HG03571 (cell line): ENCODE measurements at regions not wholly inside any gene's neighbourhood (a gene's known extent, or its start where the extent isn't known, plus 50 kb on each side); places are given as distances from the start of the nearest gene placed in this dataset.

Experiments
- ATAC-seq: cut with Tn5 transposase; IDR thresholded peaks from one replicate; pipeline ENCODE4 v1.9.1; 2021; ENCODE audit not compliant: unreplicated experiment

DNA sequence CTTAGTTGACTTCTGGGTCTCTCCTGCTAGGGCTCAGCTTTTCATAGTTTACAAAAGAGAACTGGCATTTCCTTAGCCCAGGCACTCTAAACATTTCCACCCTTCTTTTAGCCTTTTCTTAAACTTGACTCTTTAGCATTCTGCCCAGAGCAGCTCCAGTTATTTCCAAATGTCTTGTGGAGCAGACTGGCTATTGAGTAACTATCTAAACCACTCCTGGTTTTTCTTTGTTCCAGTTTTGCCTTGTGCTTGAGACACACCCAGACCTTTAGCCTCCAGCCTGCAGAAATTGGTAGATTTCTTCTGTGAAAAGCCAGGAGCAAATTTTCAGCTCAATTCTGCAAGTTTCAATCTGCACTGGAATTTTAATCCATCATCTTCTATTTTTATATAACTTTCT lies 1813.1 kb downstream of the OLFM4 start:
- ATAC-seq: no peak

DNA sequence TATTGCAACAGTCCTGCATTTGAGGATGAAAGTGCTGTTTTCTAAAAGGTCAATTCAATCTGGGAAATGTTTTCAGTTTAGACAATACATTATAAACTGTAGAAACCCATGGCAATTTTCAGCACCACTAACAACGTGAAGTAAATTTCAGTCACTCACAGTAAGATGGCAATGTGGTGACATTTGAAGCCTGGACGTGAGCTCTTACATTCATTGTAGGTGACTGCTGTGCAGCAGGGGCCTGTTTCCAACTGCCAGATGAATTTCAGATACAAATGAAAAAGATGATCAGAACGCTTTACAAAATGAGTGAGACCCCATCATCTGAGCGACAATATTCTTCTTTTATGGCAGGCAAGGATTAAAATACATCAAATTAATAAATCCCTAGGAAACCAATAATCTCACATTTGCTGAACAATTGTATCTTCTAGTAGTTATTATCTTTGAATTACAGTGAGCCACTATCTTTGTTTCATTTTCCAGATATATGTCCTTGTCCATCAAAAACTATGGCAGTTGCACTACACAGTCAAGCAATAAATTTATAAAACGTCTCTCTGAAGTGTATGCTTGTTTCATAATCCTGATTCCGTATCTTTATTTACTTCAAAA lies 1816.8 kb downstream of the OLFM4 start:
- ATAC-seq: no peak

DNA sequence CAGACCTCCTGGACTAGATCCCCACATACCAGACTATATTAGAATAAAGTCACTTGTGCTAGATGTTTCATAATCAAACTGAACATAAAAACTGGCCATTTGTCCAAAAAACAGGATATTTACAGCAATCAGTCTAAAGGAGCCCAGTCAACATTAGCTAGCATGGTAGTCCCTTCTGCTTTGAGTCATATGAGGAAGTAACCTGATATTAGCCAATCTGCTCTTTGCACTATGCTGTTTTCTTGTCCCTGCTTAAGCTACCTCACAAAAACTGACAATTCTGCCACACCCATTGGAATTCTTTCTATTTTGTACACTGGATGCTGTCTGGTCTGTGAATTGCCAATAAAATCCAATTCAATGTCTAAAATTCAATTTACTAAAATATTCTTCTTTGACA lies 1824.2 kb downstream of the OLFM4 start:
- no peak for ATAC-seq

DNA sequence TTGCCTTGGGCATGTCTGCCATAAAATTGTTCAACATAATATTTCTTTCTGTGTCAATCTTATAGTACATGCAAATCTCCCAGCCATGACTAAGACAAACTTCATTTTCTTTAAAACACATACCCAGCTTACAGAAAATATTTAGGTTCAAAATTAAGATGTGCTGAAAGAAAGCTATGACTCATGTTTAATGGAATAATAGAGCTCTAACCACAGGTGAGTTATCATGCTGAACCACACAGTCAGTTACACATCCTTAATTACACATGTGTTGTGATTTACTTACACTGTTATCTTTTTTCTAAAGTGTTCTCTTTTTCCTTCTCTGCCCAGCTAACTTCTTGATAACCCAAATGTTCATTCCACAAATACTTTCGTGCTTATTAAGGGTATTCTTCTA lies 1831.2 kb downstream of the OLFM4 start:
- no peak for ATAC-seq

DNA sequence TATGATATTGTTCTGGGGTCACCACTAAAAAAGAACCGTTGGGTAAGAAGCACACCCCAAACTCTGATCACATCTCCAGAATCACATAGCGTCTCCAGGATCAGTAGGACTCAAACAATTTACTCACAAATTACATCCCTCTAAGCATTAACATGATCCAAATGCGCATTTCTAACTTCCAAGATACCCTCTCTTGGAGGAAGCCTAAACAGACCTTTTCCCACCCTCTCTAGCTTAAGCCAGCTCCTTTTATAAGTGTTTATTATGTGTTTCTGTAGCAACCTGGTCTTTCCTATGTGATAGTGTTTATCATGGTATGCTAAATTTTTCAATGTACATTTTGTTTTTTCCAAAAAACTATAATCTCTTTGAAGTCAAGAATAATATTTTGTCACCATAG lies 1846.5 kb downstream of the OLFM4 start:
- ATAC-seq: no peak

DNA sequence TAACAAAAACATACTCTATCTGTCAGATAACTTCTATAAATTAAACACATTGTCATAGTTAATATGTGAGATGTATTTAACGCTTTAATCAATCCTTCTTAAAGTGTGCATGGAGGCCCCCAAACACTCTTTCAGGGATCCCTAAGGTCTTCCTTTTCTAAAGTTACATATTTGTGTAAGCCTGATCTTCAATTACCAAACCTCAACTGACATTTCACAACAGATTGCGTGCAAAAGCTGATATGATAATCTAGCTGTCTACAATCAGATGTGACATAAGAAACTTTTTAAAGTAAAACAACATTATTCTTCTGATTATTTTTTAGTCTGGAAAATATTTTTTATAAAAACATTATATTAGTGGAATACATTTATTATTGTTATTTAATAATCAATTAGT lies 1850.4 kb downstream of the OLFM4 start:
- no peak for ATAC-seq

DNA sequence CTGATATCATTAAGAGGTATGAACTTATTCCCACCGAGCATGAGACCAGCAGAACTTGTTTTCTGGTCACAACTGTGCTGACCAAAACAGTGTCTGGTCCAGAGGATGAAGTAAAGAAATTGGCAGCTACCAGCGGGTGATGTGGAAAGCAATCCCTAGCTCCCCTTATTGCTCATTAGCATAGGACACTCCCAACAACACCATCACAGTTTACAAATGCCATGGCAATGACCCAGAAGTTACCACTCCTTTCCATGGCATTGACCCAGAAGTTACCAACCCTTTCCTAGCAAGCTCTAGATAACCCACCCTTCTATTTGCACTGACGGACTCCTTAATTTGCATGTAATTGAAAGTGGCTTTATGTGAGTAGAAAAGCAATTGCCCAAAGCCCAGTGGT lies 1856.1 kb downstream of the OLFM4 start:
- ATAC-seq: no peak

DNA sequence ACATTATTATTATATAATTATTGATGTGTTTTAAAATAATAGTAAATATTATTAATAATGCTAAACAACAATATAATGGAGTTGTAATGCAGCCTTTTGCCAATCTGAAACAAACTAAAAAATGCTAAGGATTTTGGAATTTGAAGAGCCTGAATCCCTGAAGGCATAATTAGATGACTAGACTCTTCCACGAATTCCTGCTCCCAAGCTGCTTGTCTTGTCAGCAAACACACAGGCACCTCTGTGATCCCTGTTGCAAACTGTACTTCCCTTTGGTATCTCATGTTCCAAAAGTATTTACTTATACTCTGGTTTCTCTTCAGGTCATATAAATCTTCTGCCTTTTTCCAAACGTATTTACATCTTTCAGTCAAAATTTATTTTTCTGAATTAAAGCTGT lies 1862.4 kb downstream of the OLFM4 start:
- ATAC-seq: no peak

DNA sequence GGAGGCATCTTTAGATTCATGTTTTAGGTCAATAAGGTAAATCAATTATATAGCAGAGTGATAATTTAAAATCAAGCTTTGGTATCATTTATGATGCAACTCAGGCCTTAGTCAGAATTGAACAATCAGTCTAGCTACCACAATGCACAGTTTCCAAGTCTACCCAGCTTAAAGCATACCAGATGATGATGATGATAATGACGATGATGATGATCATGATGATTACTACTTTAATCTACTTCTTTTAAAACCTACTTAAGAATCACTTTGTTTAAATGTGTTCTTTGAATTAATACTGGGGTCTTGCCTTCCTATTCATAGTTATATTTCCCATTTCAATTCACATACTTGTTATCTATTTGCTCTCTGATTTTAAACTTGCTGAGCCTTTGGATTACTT lies 1872.7 kb downstream of the OLFM4 start:
- no peak for ATAC-seq

DNA sequence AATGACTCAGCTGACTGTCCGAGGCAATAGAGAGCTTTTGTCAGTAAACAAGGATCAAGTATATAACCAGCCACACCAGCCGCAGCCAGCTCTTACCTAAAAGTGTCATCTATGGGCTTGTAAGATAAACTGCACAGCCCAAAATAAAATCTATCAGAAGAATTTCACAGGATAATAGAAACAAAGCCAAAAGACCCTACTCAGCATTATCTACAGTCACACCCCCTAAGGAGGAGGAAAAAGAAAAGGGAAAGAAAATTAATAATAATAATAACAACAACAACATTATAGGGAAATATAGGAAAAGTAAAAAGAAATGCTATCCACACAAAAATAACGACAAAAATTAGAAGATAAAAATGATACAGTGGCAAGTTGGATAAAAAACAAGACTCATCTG lies 1883.8 kb downstream of the OLFM4 start:
- no peak for ATAC-seq

DNA sequence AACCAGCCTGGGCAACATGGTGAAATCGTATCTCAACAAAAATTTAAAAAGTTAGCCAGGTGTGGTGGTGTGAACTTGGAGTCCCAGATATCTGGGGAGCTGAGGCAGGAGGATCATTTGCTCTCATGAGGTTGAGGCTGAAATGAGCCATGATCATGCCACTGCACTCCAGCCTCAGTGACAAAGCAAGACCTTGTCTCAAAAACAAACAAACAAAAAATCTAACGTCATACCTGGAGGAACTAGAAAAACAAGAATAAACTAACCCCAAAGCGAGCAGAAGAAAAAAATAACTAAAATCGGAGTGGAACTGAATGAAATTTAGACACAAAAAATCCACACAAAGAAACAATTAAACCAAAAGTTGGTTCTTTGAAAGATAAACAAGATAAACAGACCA lies 1885.1 kb downstream of the OLFM4 start:
- no peak for ATAC-seq

DNA sequence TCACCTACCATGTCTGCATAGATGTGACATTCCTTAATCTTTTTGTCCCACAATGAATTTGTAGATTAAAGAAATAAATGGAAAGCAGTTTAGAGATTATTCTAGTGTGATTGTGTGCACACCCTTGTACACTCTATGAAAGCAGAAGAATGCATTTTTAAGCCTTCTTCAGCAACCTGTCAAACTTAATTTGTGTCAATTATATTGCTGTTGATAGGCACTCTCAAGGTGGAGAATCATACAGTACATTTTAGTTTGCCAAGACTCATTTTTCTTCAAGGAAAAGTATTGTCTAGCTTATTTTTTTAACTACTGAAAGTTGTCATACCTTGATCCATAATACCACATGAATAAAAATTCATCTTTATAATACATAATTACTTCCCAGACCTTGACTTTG lies 1898.9 kb downstream of the OLFM4 start:
- no peak for ATAC-seq

DNA sequence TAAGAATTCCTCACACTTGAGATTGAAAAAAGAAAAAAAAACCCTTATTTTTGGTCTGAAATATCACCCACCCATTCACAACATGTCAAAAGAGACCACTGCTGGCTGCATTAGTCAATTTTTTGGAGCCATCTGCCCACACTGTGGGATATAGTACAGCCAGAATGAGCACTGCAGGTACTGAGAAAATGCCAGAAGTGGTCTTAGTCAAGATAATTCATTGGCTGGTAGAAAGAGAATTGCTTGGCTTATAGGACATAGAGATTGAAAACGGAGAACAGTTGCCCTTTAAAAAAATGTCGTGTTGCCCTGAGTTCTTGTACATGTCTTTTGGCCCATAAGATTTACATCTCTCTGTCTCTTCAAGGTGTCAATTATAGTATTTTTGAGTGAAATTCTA lies 1899.5 kb downstream of the OLFM4 start:
- no peak for ATAC-seq

DNA sequence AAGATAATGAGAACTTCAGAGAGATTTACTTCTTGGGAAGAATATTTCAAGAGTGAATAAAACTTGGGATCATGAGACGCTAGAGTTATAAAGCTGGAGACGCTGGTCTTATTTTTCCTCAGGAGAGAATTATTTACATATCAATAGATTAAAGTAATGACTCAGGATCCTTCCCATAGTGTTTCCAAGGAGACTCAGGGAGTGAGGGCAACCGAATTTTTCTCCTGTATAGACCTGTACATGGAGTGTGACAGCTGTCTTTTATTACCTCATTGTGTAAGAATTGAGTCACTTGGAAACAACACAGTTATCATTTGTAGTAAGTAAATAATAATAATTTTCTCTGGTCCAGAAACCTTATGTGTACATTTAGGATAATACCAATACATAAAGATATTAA lies 1905.5 kb downstream of the OLFM4 start:
- no peak for ATAC-seq

DNA sequence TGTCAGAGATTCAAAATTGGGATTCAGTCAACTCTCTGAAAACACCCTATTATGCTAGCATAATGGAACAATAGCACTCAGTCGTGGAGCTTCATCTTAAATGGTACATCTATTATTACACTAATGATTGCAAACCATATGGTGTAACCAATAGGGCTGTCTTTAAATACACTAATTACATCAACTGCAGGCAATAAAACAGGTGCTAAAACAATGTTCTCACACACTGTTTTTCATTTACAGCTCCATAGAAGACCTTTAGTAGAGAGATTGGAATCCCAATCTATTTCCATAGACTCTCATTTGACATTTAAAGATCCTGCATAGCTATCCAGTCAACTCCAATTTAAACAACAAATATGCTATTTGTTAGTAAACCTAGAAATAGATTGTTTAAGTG lies 1917.4 kb downstream of the OLFM4 start:
- ATAC-seq: no peak

DNA sequence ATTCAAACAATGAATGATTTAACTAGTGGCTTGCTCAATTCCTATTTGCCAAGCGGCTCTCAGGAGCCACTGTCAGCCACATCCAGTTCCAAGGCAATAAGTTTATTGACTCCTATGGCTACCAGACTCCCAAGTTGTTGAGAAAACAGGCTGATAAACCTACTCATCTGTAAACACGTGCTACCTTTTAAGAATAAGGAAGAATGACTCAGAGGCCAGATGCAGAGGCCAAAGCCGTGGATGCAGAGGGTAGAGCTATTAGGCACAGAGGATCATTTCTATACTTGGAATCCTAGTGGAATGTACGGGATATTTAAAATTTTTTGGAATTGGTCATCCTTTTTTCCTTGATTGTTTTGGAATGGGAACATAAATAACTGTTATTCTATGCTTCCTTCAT lies 1921.1 kb downstream of the OLFM4 start:
- no peak for ATAC-seq

DNA sequence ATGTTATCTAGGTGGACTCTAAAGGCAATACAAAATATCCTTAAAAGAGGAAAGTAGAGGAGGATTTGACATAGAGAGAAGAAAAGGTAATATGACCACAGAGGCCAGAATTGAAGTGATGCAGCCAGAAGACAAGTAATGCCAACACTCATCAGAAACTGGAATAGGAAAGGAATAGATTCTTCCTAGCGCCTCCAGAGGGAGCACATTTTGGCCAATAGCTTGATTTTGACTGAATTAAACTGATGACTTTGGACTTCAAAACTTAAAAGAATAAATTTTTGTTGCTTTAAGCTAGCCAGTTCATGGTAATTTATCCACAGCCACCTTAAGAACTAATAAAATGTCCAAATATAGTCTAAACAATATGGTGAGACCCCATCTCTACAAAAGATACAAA lies 1921.9 kb downstream of the OLFM4 start:
- no peak for ATAC-seq

DNA sequence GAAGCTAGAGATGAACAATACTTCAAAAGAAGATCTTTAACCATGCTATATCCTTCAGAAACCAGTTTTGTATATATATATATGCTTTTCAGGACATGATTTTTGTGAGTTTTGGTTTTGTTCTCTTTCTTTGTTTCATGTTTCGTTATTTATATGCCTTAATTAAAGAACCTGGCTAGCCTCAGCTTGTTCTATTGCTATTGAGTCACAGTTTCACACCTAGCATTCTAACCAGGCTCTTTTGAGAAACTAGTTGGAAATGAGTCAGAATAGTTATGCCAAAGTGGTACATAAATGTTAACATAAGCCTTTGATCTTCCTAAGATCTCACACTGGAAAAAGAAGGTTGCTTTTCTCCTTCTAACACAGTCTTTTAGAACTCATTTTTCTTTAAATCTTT lies 1925.2 kb downstream of the OLFM4 start:
- no peak for ATAC-seq

DNA sequence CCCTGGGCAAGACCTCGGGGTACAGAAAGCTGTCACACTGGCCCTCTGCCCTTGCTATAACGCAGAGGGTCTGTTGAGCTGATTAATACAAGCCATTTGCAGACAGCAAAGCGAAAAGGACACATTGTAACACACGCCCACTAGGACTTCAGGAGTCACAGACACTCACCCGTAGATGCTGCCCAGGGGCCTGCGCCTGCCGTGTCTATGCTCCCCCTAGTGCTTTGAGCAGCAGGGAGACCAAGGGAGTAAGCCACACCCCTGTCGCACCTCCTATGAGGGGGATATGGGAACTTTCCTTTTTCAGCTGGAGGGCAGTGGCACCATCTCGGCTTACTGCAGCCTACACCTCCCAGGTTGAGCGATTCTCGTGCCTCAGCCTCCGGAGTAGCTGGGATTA lies 1930.2 kb downstream of the OLFM4 start:
- no peak for ATAC-seq

DNA sequence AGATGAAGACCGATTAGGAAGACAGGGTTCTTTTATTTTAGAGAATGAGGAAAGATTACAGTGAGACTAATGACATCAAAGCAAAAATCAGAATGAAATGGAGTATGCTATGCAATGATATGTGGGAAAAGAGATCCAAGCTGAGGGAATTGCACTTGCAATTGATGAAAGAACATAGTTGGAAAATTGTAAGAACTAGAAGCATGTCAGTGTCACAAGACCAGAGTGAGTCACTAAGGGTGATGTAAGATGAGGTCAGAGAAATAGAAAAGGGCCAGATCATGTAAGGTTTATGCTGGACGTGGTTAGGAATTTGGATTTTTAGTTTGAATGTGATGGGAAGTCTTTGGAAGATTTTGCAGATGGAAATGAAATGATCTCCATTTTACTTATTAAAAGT lies 1937.3 kb downstream of the OLFM4 start:
- ATAC-seq: no peak

DNA sequence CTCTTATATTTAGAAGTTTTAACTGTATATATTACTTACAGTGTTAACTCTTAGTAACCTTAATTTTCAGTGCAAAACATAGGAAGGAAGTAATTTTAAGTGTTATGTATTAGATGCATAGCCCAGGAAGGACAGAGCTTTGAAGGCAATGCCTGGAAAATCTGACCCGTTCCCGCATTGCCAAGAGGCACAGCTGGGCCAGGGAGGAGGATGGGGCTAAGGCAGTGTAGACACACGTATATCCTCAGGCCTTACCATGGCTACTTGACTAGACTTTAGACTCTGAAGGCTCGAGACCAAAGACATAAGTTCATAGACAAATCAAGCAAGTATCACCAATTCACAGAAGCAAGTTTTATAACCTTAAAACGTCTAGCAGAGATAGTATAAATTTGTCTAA lies 1944.2 kb downstream of the OLFM4 start:
- ATAC-seq: no peak

DNA sequence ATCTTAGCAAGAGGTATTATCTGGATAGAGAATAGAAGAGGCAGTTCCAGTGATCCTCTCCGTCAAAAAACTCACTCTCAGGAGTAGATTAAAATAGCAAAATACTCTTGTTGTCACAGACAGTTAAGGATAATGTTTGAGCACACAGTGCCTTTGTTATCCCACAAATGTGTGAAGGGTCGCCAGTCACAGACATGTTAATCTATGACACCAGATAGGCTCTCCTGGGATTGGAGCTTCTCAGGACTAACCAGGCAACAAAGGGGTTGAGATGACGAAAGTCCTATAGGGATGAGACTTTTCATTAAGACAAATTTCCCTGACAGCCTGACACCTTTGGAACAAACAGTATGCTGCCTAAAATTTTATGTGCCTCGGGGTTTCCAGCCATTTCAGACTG lies 1947.1 kb downstream of the OLFM4 start:
- ATAC-seq: no peak

DNA sequence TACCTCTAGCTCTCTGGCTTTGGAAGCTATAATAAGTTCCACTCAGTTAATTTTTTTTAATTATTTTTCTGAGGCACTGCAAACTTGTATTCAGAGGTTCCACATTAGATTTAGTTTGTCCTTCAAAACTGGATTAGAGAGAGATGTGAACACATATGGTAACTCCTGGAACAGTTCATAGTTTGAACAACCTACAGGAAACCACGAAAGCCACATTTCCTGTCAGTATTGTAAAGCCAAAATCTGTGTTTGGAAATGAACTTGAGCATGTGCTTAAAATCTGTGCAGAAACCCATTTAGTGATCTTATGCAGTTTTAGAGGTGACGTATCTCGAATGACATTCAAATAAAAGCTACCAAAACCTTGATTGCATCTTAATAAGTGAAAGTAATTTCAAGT lies 1952.0 kb downstream of the OLFM4 start:
- no peak for ATAC-seq

DNA sequence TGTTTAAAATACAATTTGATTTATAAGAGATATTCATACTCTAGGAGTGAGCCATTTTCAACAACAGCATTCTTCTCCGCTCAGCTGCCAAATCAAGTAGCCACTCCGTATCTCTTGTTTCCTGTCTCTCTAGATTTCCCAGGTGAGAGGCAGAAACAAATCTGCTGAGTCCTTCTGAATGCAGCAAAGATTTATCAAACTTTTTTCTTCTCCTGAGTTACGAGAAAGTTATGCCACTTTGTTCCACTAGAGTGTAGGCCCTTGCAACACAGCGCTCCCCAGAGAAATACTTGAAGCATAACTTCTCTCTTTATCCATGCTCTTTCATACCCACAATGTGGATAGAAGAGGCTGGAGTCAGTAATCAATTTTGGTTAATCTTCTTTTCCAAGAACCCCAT lies 1960.8 kb downstream of the OLFM4 start:
- no peak for ATAC-seq
